Embryonic facial prominence (tissue), 1 donor: ENCODE measurements at regions not wholly inside any gene's neighbourhood (a gene's known extent, or its start where the extent isn't known, plus 50 kb on each side); places are given as distances from the start of the nearest gene placed in this dataset.
A peak's percentile ranks its signal among the peaks of the same experiment; 100 is the strongest.

Experiments used
- DNase-seq: peaks from one replicate; pipeline ENCODE4 v3.0.0-alpha.2; 2016; ENCODE audit errors: extremely low spot score

DNA sequence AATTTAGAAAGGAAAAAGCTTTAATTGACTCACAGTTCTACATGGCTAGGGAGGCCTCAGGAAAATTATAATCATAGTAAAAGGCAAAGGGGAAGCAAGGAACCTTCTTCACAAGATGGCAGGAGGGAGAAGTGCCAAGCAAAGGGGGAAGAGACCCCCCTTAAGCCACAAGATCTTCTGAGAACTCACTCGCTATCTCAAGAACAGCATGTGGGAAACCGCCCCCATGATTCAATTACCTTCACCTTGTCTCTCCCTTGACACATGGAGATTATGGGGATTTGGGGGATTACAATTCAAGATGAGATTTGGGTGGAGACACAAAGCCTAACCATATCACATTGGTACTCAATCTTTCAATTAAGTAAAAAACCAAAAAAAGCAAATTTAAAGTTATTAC lies 1778.7 kb upstream of the MIR17HG start:
- DNase-seq = no peak

DNA sequence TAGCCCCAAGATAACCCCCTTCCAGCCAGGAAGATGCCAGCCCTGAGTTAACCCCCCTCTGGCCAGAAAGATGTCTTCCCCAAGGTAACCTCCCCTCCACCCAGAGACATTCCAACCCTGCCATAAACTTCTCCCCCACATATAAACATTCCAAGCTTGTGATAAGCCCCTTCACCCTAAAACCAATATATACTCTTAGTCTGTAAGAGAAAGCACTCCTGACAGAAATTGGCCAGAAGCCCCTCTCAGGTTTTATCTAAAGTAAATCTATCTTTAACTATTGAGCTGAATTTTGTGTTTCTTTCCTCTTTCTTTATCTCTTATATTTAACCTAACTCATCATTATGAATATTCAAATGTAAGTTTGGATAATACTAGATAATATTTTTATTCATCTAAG lies 1775.8 kb upstream of the MIR17HG start:
- no peak for DNase-seq

DNA sequence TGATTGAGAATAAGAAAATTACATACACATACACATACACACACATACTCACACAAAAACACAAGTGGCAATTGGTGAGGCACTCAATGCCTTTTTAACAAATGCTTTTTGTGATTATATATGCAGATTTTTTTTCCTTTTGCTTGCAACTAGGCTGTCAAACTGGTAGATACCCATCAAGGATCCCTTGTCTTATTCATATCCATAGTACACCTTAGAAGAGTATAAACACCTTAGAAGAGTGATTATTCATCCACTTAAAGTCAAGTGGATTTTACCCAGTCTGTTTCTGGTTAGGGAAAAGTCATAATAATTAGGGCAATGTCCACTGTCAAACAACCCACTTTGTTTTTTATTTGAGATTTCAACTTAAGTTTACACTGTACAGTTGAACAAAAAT lies 1773.4 kb upstream of the MIR17HG start:
- no peak for DNase-seq

DNA sequence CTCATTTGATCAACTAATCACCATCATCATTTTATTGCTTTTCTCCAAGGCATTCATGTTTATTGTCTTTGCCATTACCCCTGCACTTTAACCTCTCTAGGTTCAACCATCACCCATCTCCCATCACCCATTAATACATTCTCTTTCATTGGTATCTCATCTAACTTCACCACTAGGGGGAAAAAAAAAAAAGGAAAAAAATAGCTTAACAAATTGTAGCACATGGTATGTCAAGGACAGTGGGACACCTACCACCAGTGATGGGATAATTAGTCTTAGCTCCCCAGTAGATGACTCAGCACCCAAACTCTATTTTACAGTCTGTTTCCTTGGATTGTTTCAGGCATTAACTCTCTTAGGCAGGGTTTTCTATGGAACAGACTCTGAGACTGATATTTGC lies 1770.2 kb upstream of the MIR17HG start:
- DNase-seq = no peak

DNA sequence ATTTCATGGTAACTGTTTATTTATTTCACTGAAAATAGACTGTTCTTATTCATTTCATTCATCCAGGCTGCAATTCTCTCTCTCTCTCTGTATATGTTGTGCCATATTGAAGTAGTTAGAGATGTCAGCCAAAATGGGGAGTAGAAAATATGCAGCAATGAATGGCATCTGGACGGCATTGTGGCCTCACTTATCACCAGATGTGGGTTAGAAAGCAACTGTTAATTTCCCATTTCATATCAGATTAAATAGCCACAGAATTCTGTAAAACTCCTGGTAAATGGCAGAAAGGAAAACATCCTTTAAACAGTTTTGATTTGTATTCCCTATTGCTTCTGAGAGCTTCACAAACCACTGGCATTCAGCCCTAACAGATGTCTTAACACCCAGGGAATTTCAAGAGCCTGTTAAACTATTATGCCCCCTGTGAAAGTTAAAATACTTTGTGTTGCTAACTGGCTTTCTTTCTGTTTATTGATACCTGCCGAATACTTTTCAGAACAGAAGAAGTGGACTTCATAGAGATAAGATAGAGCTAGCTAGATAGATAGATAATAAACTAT lies 1763.3 kb upstream of the MIR17HG start:
- DNase-seq = peak; percentile 37

DNA sequence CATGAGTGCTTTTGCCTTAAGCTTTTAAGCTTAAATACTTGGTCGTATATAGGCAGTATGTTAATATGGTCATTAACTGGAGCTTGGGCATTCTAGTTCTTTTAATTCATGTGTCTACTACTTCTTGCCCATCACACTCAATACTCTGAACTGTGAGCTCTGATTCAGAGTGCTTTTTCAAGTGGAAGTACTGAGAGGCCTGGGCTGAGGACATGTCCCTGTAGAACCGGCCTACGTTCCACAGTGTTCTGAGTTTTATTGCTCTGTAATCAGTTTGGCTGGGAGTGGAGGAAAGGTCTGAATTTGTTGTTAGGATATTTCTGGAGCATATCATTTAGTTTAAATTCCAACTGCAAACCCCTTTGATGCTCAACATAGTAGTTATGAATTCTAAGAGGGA lies 1744.8 kb upstream of the MIR17HG start:
- no peak for DNase-seq

DNA sequence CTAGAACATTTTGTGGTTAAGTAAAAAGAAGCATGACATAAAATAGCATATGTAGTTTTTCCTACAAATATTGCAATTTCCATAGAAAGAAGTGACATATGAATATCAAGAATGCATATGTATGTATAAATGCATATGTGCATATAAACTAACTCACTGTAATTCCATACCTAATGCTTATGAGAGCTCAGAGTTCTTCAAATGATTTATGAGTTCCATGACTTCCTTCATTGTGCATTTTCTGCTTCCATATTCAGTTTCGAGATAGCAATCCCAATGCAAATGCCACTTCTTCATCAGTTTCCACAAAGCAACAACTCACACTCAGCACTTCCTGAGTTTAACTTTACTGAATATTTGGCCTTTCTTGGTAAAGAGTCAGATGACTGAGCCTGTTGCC lies 1744.3 kb upstream of the MIR17HG start:
- no peak for DNase-seq

DNA sequence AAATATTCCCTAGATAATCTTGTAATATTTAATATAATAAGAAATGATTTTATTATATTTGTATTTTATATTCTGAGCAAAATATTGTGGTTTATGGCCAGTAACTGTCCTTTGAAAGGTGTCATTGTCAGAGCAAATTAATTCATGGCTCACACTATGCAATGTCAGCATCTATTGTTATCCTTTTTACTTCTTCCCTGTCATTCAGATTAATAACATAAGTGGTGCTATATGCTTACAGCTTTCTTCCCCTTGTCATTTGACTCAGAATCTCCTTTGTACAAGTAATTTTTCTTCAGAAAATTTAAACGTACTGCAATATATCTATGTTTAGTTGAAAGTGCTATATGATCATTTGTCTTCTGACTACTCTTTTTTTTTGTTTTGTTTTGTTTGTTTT lies 1738.2 kb upstream of the MIR17HG start:
- no peak for DNase-seq

DNA sequence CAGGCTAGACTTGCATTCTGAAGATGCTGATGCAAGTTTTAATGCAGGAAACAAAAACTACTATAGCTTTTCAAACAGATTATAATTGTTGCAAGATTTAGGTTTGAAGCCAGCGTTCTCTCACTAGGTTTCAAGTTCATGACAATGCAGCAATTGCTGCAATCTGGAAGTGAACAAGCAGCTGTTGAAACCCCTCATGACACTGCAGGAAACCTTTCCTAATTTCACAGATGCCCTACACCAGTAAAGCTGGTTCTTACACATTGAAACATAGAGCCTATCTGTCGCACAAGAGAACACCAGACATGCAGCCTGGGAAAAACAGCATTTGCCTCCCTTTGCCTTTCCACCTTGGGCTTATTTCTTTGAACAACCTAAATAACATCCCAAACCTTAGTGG lies 1737.2 kb upstream of the MIR17HG start:
- DNase-seq = no peak

DNA sequence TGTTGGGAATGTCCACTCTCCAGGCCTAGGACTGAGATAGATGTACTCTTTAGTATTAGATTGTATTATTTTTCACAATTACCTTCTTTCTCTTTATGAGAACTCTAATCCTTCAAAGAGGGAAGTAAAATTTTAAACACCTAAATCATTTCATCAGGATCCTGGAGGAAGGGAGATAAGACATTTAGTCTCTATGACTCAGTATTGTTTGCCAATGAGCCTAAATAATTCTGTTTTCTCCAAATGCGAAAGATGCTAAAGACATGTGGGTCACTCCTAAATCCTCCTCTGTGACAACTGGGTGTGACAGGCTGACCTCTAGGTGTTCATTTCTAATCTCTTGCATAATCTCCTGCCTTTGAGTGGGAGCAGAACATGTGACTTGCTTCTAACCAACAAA lies 1736.6 kb upstream of the MIR17HG start:
- no peak for DNase-seq

DNA sequence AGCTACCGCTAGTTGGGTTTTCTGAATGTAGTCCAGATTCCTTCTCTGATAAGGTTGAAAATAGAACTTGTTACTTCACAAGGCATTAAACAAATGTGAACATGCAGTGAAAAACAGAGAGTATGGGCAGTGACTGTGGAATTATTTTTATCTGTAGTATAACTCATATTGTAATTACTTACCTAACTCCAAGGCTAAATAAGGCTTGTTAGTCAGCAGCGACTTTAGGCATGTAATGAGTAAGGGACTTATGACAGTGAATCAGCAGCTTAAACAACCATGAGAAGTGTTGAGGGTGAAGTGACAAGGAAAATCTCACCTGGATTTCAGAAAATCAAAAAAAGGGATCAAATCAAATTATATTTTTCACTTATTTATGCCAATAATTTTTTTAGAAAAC lies 1719.5 kb upstream of the MIR17HG start:
- no peak for DNase-seq

DNA sequence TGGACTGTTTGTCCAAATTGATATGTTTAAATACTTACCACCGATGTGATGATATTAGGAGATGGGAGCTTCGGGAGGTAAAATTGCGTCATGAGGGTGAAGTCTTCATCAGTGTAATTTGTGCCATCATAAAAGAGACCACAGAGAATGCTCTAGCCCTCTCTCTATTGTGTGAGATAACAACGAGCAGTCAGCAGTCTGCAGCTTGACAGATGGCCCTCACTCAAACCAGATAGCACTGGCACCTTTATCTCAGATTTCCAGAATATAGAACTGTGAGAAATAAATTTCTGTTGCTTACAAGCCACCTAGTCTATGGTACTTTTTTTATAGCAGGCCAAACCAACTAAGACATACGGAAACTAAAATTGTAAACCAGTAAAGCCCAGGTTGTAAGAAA lies 1718.9 kb upstream of the MIR17HG start:
- DNase-seq = no peak

DNA sequence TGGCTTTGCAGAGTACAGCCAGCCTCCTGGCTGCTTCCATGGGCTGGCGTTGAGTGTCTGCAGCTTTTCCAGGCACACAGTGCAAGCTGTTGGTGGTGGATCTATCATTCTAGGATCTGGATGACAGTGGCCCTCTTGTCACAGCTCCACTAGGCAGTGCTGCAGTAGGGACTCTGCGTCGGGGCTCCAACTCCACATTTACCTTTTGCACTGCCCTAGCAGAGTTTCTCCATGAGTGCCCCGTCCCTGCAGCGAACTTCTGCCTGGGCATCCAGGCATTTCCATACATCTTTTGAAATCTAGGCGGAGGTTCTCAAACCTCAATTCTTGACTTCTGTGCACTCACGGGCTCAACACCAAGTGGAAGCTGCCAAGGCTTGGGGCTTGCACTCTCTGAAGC lies 1697.3 kb upstream of the MIR17HG start:
- DNase-seq = no peak

DNA sequence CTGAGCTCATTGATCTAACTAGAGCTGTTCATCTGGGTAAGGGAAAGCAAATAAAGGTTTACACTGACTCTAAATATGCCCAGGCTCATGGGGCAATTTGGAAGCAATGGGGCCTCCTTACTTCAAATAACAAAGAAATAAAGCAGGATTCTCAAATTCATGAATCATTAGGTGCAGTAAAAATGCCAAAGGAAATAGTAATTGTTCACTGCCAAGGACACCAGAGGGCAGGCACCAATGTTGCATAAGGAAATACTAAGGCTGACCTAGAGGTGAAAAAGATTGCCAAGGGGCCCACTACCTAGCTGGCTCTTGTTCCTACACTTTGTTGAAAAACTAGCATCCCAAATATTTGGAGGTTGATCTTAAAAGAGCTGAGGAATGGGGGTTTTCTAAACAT lies 1686.7 kb upstream of the MIR17HG start:
- no peak for DNase-seq

DNA sequence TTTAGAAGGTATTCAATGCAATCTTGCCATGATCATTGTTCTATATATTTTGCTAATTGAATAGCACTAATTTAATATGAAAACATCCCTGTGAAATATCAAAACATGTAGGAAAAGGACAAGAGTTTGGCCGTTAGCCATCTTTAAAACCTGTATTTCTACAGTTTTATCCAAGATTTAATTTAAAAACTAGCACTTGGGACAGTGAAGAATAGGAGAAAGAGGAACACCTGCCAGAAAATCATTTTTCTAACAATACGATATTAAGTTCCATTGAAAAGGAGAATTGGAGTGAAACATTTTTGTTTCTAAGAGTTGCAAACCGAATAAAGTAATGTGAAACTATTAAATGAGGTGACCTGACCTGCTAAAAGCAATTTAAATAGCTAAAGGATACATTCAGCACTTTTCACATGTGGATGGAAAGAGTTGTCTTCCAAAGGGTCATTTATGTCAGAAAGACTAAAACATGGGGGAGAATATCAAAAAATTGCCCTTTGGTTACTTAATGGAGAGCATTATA lies 1673.6 kb upstream of the MIR17HG start:
- DNase-seq = no peak

DNA sequence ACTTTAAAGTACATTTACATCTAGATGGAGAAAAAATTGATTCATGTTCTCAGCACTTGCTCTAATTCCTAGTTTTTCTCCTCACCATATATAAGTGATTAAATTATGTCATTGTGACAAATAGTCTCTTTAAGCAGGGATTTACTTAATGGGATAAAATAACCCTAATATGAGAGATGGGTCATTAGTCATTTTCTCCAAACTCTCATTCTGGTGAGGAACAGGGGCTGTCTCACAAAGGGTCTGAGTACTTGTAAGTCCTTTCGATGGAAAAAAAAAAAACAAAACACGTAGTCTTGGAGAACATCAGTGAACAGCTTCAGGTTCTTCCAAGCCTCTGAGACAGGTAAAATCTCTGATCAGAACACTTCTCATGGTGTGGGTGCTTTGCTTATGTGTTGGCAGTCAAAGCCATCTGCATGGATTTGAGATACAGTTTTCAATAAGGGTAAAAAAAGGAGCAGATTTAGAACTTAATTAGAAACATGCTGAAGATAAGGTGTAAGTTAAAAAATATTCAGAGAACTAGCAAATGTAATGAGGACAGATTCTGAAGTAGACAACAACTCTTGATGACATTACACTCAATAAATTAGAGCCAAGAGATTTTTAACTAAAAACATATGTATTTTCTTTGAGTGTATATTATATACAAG lies 1668.9 kb upstream of the MIR17HG start:
- no peak for DNase-seq

DNA sequence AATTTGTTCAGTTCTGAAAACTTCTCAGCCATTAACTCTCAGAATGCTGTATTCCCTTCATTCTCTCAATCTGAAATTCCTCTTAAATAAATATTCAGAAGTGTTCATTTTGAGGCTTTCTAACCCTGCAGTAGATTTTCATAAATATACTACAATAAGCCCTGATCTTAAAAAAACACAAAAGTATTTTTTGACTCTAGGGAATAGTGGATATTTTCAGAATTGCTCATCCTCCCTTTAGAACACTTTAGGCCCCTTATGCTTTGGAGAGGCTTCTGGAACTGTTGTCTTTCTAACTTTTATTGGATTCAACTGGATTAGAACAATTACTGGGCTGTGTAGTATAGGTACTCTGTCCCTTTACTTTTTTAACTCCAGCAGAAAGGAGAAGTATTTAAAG lies 1662.6 kb upstream of the MIR17HG start:
- DNase-seq = no peak

DNA sequence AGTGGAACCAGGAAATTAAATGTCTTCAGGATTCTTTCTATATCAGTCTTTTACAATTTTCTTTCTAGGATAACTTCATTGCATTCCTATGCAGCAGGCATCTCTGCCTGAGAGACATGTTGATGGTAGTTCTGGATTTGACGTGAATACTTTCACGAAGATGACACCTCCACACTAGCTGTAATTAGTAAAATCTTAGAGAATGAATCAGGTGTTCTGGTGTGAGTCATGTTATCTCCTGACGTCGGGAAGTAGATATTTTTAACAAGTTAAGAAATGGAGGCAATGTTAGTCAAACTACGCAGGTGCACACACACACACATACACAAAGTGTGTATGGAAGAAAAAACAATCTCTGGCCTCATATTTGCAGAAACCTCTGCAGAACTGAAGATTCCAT lies 1661.3 kb upstream of the MIR17HG start:
- DNase-seq = no peak

DNA sequence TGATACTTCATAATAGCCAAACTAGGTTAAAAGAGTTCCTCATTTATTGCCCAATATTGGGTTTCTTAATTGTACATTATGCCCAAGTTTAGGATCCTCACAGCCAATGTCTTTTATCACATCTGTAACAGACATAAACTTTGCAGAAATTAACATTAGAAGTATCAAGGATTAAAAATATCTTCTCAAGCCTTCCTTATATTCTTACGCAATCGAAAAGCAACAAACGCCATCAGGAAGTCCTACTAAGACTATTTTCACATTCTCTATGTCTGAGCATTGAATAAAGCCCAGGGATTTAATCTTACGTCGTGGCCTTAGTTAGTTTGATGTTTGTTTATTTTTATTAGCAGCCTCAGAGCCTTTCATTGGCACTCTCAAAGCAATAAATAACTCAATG lies 1660.4 kb upstream of the MIR17HG start:
- DNase-seq = no peak

DNA sequence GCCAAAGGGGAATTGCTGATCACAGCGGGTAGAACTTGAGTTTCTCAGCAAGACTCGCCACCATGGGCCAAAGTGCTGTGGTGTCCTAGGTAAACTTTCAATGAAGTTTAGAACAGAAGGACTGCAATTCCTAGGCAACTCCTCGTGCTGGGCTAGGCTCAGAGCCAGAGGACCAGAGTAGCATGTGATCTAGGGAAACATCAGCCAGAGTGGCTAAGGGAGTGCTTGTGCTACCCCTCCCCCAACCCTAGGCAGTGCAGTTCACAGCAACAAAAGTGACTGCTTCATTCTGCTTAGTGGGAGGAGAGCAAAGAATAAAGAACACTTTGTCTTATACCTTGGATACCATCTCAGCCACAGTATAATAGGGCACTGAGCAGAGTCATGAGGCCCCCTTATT lies 1658.6 kb upstream of the MIR17HG start:
- DNase-seq = no peak

DNA sequence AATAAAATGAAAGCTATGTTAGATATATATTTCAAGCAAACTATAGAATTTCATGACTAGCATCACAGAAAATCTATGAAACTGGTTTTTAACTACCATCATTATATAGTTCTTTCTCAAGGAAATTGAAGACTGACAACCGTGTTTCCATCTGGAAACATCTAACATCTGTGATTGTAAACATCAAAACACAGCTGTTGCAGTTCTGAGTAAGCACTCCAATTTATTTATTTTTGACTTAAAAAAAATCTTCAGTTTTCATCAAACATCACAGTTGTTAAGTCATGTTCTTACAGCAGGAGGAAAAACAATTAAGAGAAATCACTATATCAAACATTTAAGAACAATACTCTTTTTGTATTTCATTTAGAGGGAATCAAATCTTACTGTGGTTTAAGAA lies 1653.0 kb upstream of the MIR17HG start:
- no peak for DNase-seq

DNA sequence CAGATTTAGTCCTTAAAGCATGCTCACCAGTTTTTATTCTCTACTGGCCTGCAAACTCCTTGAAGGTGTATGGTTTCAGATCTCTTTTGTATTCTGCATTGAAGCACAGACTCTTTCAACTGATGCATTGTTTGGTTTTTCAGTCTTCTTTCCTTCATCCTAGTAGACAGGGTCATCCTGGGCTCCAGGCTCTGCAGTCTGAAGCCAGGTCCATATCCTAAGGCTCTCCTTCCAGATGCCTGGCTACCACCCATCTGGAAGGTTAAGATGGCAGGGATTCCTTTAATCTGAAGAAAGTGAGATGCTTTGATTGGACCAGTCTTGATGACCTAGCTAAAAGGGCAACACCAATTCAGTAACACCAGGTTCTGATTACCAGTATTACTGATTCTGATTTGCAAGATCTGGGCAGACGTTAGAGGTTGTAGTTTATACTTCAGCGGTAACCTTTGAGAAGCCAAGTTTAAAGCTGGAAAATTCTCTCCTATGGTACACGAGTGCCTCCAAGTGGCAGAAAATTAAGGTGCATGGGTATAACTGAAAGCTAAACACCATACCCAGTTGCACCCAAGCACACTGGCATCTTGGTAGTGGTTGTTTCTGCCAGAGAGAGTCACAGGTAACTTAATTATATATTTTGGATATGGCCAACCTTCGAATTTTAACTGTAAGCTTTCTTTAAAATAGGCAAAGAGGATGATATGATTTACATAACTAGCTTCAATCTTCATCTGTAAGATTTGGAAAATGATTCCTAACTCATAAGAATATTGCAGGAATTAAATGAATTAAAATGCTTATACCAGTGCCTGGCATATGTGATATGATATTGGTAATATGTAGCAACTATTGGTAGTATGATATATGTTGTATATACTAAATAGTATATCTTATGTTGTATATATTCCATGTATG lies 1651.9 kb upstream of the MIR17HG start:
- DNase-seq = no peak

DNA sequence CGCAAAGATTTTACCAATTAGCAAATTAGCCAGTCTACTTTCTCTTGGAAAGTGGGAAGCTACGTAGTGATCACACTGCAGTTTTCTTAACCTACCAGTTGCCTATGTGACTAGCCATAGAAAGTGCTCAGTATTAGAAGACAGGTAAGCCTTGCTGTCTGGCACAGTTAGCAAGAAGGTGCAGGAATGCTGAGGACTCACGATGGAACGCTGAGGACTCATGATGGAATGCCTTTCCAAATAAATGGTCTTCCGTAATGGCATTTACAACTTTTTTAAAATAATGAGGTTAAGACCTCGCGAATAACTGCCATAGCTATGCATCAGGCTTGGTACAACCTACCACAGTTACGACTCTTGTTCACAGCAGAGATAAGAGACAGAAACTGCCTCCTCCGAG lies 1645.6 kb upstream of the MIR17HG start:
- no peak for DNase-seq
